DLD1 (cell line): ENCODE measurements at regions not wholly inside any gene's neighbourhood (a gene's known extent, or its start where the extent isn't known, plus 50 kb on each side); places are given as distances from the start of the nearest gene placed in this dataset.

Source experiments
- in situ Hi-C: cut with HindIII; loops from 2 replicates; pipeline ENCODE4 v1.10.0; 2017; ENCODE audit warnings: low sequenced_read_pairs

DNA sequence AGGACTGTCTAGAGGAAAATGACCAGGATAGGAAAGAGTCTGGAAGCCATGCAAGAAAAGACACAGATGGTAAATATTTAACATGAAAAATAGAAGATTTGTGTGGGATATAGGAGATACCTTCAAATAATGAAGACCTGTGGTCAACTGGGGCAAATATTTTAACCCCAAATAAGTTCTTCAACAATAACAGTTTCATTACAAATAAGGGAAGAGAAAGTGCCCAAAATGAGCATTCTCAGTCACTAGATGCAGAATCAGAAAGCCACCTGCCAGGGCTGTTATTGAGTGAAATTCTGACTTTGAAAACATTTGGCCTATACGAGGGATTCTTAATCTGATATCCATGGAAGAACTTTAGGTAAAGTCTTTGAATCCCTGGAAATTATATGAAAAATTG, 231.2 kb upstream of the PLEKHG7 start:
- in situ Hi-C loops = no loop called here

- in situ Hi-C loops = no loop called here
Observed at GRCh38 chr12:92470608-92471021, 232.2 kb upstream of the PLEKHG7 start.

DNA sequence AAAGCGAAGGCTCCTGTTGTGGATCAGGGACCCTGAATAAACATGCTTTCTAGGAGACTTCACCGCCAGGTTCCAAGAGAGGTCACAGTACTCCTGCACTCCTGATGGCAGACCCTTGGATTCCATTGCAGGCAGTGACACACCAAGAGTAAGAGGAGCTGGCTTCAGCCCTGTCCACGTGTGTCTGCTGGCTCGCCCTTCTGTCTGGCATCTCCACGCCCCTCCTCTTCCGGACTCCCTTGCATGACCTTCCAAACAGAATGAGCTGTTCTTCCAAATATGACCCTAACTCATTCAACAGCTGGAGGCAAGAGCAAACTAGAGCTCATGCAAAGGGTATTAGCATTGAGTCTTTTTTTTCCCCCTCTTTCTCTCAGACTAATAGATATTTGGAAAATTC, 233.0 kb upstream of the PLEKHG7 start:
- in situ Hi-C loops = no loop called here

- in situ Hi-C loops = no loop called here
Observed at GRCh38 chr12:92468358-92469020, 234.3 kb upstream of the PLEKHG7 start.

- in situ Hi-C loops = no loop called here
Observed at GRCh38 chr12:92467886-92468285, 234.9 kb upstream of the PLEKHG7 start.

- in situ Hi-C loops = no loop called here
Observed at GRCh38 chr12:92466391-92467305, 236.1 kb upstream of the PLEKHG7 start.

DNA sequence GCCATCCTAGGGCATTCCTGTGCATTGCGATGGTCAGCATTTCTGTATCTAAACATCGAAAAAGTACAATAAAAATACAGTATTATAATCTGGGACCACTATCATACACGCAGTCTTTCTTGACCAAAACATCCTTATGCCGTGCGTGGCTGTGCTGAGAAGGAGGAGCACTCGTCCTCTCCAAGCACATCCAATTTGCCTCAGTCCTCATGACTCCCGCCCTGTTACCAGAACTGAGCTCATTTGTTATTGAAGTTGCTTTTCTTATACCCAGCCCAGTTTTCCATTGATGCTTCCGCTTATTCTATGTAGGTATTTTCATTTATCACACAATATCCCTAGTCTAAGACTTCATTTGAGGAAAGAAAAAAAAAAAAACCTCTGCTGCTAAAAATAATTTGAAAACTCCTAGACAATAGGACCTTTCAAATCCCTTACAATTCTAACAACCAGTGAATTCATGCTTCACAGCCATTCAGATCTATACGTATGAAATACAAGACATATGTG, 236.9 kb upstream of the PLEKHG7 start:
- in situ Hi-C loops = no loop called here

GRCh38 chr12:92464911-92465310, 237.9 kb upstream of the PLEKHG7 start:
- in situ Hi-C loops = no loop called here

DNA sequence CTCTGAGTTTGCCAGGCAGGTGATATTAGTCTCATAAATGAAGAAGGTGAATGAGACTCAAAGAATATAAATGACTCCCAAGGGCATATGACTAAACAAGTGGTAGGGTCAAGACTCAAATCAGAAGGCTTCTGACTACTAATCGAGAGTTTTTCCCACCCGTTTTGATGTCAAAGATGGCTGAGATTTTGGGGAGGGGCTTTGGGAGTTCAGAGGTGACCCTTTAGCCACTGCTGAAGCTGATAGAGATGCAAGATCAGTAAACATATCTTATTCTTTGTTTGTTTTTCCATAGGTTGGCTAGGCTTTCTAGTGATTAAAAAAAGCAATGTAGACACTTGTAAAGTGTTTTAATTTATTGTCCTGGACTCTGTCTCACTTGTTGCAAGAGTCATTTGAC, 239.6 kb upstream of the PLEKHG7 start:
- in situ Hi-C loops = no loop called here

DNA sequence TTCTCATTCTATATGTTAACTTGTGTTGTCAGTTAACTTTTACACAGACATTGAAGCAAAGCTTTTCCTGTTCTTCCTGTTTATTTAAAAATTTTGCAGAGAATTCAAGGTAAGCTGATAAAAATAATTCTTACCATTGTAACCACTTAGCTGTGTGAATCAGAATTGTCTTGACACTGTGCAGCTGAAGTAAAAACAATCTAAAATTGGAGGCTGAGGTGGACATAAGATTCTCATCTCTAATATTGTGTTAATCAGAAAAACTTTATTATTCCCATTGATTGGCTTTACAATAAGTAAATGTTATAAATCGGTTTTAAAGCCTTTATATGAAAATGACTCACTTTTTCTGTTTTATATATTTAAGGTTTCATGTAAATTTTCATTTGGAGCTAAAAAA, 240.3 kb upstream of the PLEKHG7 start:
- in situ Hi-C loops = no loop called here

DNA sequence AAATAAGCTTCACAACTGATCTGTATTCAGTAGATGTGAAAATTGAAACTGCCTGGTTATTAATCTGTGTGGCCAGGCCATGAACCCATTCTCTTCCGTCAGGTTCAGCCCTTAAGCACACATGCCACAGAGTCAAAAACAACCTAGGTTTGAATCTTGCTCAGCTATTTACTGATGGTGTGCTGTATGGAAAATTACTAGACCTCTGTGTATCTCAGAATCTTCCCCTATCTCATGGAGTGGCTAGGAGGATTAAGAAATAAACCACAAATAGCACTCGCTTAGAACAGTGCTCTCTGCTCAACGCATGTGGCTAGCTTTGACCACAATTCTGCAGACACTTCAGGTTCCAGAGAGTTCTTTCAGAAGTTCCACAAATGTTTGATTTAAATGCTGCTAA, 240.7 kb upstream of the PLEKHG7 start:
- in situ Hi-C loops = no loop called here

DNA sequence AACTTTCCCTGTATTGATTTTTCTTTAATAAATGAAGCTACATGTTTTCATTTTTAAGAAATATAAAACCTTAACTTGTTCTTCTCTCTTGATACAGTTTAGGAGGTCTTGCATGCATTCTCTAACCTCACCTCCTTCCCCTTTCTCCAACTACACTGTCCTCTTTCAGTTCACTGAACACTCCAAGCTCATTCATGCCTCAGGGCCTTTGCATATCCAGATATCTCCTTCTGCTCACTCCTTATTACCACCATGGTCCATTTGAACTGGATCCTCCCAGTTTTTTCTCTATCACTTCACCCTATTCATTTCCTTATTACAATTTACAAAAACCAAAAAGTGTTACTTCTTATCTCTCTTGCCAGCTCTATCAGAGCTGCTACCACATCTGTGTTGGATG, 242.9 kb upstream of the PLEKHG7 start:
- in situ Hi-C loops = no loop called here

GRCh38 chr12:92458996-92459395, 243.8 kb upstream of the PLEKHG7 start:
- in situ Hi-C loops = no loop called here

DNA sequence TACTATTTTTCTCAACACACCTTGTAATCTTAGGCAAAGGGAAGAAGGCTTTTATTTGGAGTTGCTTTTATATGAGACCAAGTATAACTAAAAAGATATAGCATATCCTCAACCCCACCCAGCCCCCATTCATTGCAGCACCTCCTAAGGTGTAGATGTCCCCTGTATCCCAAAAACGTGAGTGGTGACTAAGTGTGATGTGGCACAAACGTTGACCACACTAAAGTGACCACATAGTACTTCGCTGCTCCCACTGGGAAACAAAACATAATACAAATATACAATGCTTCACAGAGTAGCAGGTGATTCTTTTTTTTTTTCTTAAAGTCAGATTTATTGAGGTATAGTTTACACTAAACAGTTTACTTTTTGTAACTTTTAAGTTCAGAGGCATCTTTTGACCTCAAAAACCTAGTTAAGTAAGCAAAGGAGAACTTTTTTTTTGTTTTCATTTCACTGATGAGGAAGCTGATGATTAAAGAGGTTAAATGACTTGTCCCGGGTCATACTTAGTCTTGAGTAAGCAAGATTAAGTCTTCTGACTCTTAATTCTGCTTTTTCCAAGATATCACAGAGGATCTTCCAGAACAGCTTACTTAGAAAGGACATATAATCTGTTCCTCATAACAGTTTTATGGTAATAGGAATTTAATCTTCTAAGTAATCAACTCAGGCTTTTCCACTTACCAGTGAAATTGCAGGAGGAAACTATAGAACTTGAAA, 245.2 kb upstream of the PLEKHG7 start:
- in situ Hi-C loops = no loop called here

DNA sequence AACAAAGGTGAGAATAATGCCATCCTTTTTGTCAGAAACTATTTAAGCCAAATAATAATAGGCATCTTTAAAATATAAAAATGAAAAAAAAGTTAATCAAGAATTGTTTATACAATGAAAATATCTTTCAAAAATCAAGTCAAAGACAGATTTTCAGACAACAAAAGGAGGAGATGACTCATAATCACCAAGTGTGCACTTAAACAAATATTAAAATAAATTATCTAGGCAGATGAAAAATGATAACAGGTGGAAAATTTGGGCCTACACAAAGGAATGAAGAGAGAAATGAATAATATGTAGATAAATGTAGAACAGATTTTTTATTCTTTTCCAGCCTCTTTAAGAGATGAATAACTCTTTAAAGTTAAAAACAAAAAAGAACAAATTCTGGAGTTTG, 250.0 kb upstream of the PLEKHG7 start:
- in situ Hi-C loops = no loop called here

GRCh38 chr12:92446083-92446460, 256.7 kb upstream of the PLEKHG7 start:
- in situ Hi-C loops = no loop called here

- in situ Hi-C loops = no loop called here
Observed at GRCh38 chr12:92445253-92446082, 257.3 kb upstream of the PLEKHG7 start.

DNA sequence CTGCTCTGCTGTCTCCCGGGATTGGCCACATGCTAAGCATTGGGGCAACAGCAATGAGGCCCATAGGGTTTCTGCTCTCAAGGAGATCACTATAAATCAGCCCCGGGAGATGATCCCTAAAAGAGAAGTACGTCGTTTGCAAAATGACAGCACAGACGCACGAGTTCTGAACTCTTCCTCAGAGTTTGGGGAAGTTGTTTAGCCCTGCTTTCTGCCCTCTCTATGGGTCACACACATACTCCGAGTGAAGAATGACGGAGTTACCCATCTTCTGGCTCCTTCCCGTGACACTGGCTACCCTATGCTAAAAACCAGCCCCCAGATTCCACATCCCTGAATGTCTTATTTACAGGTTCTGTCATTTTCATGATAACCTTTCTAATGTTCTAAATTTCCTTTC, 258.0 kb upstream of the PLEKHG7 start:
- in situ Hi-C loops = no loop called here

DNA sequence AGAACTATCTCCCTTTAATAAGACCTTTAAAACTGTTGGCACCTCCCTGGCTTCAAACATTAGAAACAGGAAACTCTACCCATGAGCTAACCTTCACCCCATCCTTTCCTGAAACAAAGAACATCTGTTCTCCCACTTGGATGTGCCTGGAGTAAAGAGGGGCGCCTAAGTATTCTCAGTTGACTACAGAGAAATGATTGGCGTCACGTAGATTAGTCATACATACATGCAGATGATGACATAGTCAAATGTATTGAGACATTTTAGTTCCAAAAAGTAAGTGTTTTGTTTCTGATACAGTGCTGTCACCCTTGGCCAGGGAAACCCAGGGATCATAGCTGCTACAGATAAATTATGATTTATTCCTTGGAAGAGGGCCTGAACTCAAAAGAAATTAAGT, 260.0 kb upstream of the PLEKHG7 start:
- in situ Hi-C loops = no loop called here

DNA sequence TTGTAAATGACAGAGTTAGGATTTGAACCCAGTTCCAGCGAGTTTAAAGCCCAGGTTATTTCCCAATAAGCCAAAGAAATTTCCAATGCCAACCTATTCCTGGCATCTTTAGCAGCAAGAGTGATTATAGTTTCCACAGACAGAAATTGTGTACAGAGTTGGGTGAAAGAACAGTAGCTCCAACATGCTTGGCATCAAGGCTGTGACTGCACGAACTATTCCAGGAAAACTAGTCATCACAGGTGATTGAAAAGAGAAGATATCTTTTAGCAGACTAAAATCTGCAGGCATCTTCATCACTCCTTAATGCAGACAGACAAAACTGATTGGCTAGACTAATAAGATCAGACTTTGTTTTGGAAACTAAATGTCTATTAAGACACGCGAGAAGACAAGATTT, 262.7 kb upstream of the PLEKHG7 start:
- in situ Hi-C loops = no loop called here

DNA sequence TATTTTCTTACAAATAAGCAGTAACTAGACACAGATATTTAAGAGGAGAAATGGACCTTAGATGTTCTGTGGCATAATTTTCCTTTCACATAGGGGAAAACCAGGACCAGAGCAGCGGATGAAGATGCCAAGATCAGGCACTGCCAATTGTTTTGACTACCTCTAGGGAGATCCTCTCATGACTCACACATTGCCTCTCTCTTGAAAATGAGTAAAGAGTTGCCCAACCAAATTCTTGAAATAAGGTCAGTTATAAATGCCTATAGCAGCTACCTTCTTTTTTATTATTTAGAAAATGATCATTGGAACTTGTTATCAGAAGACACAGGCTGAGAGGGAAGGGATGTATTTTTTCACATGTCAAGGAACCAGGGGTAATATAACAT, 263.4 kb upstream of the PLEKHG7 start:
- in situ Hi-C loops = no loop called here
